Loucy (cell line): ENCODE measurements at regions not wholly inside any gene's neighbourhood (a gene's known extent, or its start where the extent isn't known, plus 50 kb on each side); places are given as distances from the start of the nearest gene placed in this dataset.

Experiments used
- H2AFZ ChIP-seq: fragments of 200-600 bp; sonication (generic); 2 replicates; pipeline ENCODE4 v1.6.0; 2016; ENCODE audit warnings: antibody characterized with exemption, mild to moderate bottlenecking, low read length, moderate library complexity
- H3F3A ChIP-seq: fragments of 200-600 bp; 2 replicates; pipeline ENCODE4 v1.6.0; 2016; ENCODE audit warnings: antibody characterized with exemption, low read depth, mild to moderate bottlenecking
- H3K27me3 ChIP-seq: fragments of 200-600 bp; sonication (generic); 2 replicates; pipeline ENCODE4 v1.6.1; 2014; ENCODE audit warnings: low read length, mild to moderate bottlenecking; ENCODE audit not compliant: insufficient read depth, poor library complexity, severe bottlenecking
- H3K36me3 ChIP-seq: fragments of 200-600 bp; sonication (generic); 2 replicates; pipeline ENCODE4 v1.6.1; 2016; ENCODE audit warnings: low read length; ENCODE audit not compliant: insufficient read depth
- H3K4me1 ChIP-seq: fragments of 200-600 bp; sonication (generic); 2 replicates; pipeline ENCODE4 v1.5.1; 2014; ENCODE audit warnings: low read length, mild to moderate bottlenecking; ENCODE audit not compliant: insufficient read depth, poor library complexity, severe bottlenecking
- H3K4me2 ChIP-seq: fragments of 200-600 bp; sonication (generic); 2 replicates; pipeline ENCODE4 v1.6.0; 2014; ENCODE audit warnings: antibody characterized with exemption, low read length, low read depth, mild to moderate bottlenecking; ENCODE audit not compliant: poor library complexity, severe bottlenecking
- H3K4me3 ChIP-seq: fragments of 200-600 bp; sonication (generic); 2 replicates; pipeline ENCODE4 v1.5.1; 2014; ENCODE audit warnings: low read length, mild to moderate bottlenecking, mixed read lengths; ENCODE audit not compliant: poor library complexity, severe bottlenecking
- H3K79me2 ChIP-seq: fragments of 200-600 bp; sonication (generic); 2 replicates; pipeline ENCODE4 v1.6.1; 2014; ENCODE audit warnings: low read length; ENCODE audit not compliant: insufficient read depth
- H3K9ac ChIP-seq: fragments of 200-600 bp; sonication (generic); 2 replicates; pipeline ENCODE4 v1.6.0; 2014; ENCODE audit warnings: mild to moderate bottlenecking, low read depth, low read length, moderate library complexity; ENCODE audit not compliant: poor library complexity, severe bottlenecking
- H3K9me2 ChIP-seq: fragments of 200-600 bp; sonication (generic); replicated peaks from 2 replicates; pipeline ENCODE4 v1.6.1; 2016; ENCODE audit warnings: low read depth, low read length, mixed read lengths
- H3K9me3 ChIP-seq: fragments of 200-600 bp; sonication (generic); 2 replicates; pipeline ENCODE4 v1.6.1; 2014; ENCODE audit warnings: mild to moderate bottlenecking, antibody characterized with exemption, low read length, low read depth; ENCODE audit not compliant: insufficient read depth
- H4K20me1 ChIP-seq: fragments of 200-600 bp; sonication (generic); 2 replicates; pipeline ENCODE4 v1.6.0; 2014; ENCODE audit warnings: antibody characterized with exemption, low read length, mild to moderate bottlenecking; ENCODE audit not compliant: insufficient read depth, poor library complexity, severe bottlenecking
- CTCF ChIP-seq: fragments of 200-600 bp; sonication (generic); conservative IDR thresholded peaks from 2 replicates; pipeline ENCODE4 v1.5.1; 2014; ENCODE audit warnings: mild to moderate bottlenecking, antibody characterized with exemption, low read length
- EZH2phosphoT487 ChIP-seq: fragments of 200-600 bp; IDR thresholded peaks from 2 replicates; pipeline ENCODE4 v1.6.1; 2018; ENCODE audit warnings: antibody characterized with exemption, mild to moderate bottlenecking, moderate library complexity, borderline replicate concordance

DNA sequence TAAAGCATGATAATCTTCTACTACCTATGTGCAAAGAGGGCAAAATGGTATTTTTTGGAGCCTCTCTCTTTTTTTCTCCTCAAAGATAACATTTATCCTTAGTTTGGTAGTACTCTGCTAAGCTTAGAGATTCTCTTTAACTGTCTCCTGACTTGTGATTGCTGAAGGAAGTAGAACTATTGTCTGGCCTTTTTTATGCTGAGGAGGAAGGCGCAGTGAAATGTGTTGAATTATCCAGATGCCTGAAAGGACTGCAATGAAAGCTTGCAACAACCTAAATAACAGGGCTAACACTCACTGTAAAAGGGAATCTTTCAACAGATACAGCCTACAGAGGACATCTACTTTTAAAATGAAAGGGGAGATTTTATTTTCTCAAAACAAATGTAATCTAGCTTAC, 59.5 kb upstream of the CCDC160 start:
- no peak overlapping the region for H3K4me3 ChIP-seq
- TF ChIP-seq EZH2phosphoT487, result no peak
- TF ChIP-seq CTCF, result no peak
- no peaks in the 10 kb centered on the region for H3K9me2 ChIP-seq
- H3K4me2 ChIP-seq, result no peak overlapping the region
- no peak overlapping the region for H2AFZ ChIP-seq
- H3K36me3 ChIP-seq, result no peaks in the 10 kb centered on the region
- no peaks in the 10 kb centered on the region for H3F3A ChIP-seq
- peaks cover 10% of the 10 kb centered on the region for H3K27me3 ChIP-seq
- H3K9ac ChIP-seq, result no peak overlapping the region
- no peaks in the 10 kb centered on the region; the same call in 1 of the 2 replicates for H3K79me2 ChIP-seq
- peaks cover 5% of the 10 kb centered on the region for H3K4me1 ChIP-seq
- no peaks in the 10 kb centered on the region for H4K20me1 ChIP-seq
- H3K9me3 ChIP-seq, result no peaks in the 10 kb centered on the region

GRCh38 chrX:134180601-134181274, 56.2 kb upstream of the CCDC160 start:
- Histone ChIP-seq H3K9ac (no peak overlapping the region), H3F3A (no peaks in the 10 kb centered on the region), H3K4me2 (no peak overlapping the region), H3K9me3 (no peaks in the 10 kb centered on the region), H4K20me1 (no peaks in the 10 kb centered on the region), H2AFZ (no peak overlapping the region), H3K79me2 (no peaks in the 10 kb centered on the region), H3K27me3 (no peaks in the 10 kb centered on the region), H3K4me3 (no peak overlapping the region), H3K4me1 (peaks cover 8% of the 10 kb centered on the region), H3K9me2 (no peaks in the 10 kb centered on the region), H3K36me3 (no peaks in the 10 kb centered on the region)
- TF ChIP-seq CTCF (no peak), EZH2phosphoT487 (no peak)

GRCh38 chrX:134181275-134181660, 55.7 kb upstream of the CCDC160 start:
- Histone ChIP-seq H3K27me3 (no peaks in the 10 kb centered on the region), H2AFZ (no peak overlapping the region), H3K4me3 (no peak overlapping the region), H3K9me2 (no peaks in the 10 kb centered on the region), H4K20me1 (no peaks in the 10 kb centered on the region), H3K36me3 (no peaks in the 10 kb centered on the region), H3K79me2 (no peaks in the 10 kb centered on the region), H3K9me3 (no peaks in the 10 kb centered on the region), H3K4me2 (no peak overlapping the region), H3F3A (no peaks in the 10 kb centered on the region), H3K9ac (no peak overlapping the region), H3K4me1 (peaks cover 12% of the 10 kb centered on the region)
- no peak for TF ChIP-seq CTCF
- TF ChIP-seq EZH2phosphoT487, result no peak
